ENCODE measurements at regions not wholly inside any gene's neighbourhood (a gene's known extent, or its start where the extent isn't known, plus 50 kb on each side); places are given as distances from the start of the nearest gene placed in this dataset.

GRCh38 chr6:119962505-119962904 is 612.9 kb upstream of the MAN1A1 start:
- dilution Hi-C loops (cut with HindIII; ENCODE audit: low sequenced_read_pairs, unreplicated experiment) (no loop called here), intact Hi-C loops (cut with micrococcal nuclease) (no loop called here), in situ Hi-C loops (cut with MboI; ENCODE audit: low sequenced_read_pairs) (no loop called here)
- BruUV-seq (replicated peaks): no TSS peak
- no peaks in the 10 kb centered on the region for H4K20me1 ChIP-seq (ENCODE audit: insufficient read depth, low read length)
- H3K56ac ChIP-seq (ENCODE audit: extremely low read depth, insufficient read depth, low read length): no peak overlapping the region
- ChIA-PET POLR2A (ENCODE audit: unreplicated experiment) (no interaction called here), CTCF (no interaction called here)
- H3K27ac ChIP-seq (ENCODE audit: insufficient read depth, low read length): no peak overlapping the region
- H3K14ac ChIP-seq (replicated peaks; ENCODE audit: low read depth, low read length): no peak overlapping the region
- DNase-seq (no peak), ATAC-seq (ENCODE audit: low read depth) (no peak)
- H3K23ac ChIP-seq (ENCODE audit: low read depth, low read length): no peak overlapping the region
- WGBS, 2 experiments (ENCODE audit: extremely low coverage in 2 of 2, insufficient read length in 1 of 2): no CpG with 5 or more reads among the region's 2 CpGs
- H3K27me3 ChIP-seq (ENCODE audit: control insufficient read depth, insufficient read depth, low read length): no peaks in the 10 kb centered on the region
- no peak overlapping the region for H2BK5ac ChIP-seq (ENCODE audit: low read depth, low read length, poor library complexity, severe bottlenecking)
- H3K18ac ChIP-seq (ENCODE audit: low read depth, low read length): no peak overlapping the region
- H4K91ac ChIP-seq (ENCODE audit: insufficient read depth, low read depth, low read length): no peak overlapping the region
- TF ChIP-seq CEBPB (IDR thresholded peaks at IDR 0.05; ENCODE audit: low read depth, low read length): peak; percentile 78
- no peak for TF ChIP-seq USF2 (IDR thresholded peaks at IDR 0.05; ENCODE audit: low read depth, low read length)
- no peak overlapping the region for H4K5ac ChIP-seq (ENCODE audit: low read depth, low read length)
- no peaks in the 10 kb centered on the region for H3K36me3 ChIP-seq (ENCODE audit: control insufficient read depth, insufficient read depth, low read length)
- H2BK20ac ChIP-seq (ENCODE audit: low read depth, low read length): no peak overlapping the region
- no peaks in the 10 kb centered on the region for H3K4me1 ChIP-seq (ENCODE audit: control insufficient read depth, insufficient read depth, low read length)
- H2AK5ac ChIP-seq (ENCODE audit: low read depth, low read length): no peak overlapping the region
- H3K9me1 ChIP-seq (ENCODE audit: insufficient read depth, low read length): no peaks in the 10 kb centered on the region
- peaks cover 3% of the 10 kb centered on the region for H3K9me3 ChIP-seq (ENCODE audit: control insufficient read depth, insufficient read depth, low read length)
- H2AK9ac ChIP-seq (replicated peaks; ENCODE audit: low read depth, low read length, poor library complexity): no peak overlapping the region
- no peak overlapping the region for H2BK120ac ChIP-seq (ENCODE audit: low read depth, low read length)
- no peak overlapping the region for H3K4me2 ChIP-seq (ENCODE audit: low read depth, low read length)
- no peak overlapping the region for H3K4me3 ChIP-seq (ENCODE audit: insufficient read depth, low read depth, low read length)
- no peak overlapping the region for H4K8ac ChIP-seq (ENCODE audit: low read depth in 2 of 2, low read length in 2 of 2)
- no peak overlapping the region for H3K9ac ChIP-seq (ENCODE audit: low read depth, low read length)
- H3K79me1 ChIP-seq (ENCODE audit: low read depth in 1 of 2, low read length in 2 of 2): no peaks in the 10 kb centered on the region
- no peak overlapping the region for H2BK15ac ChIP-seq (ENCODE audit: low read depth, low read length)
- no peak overlapping the region for H3K4ac ChIP-seq (ENCODE audit: low read depth, low read length)
- H2AFZ ChIP-seq (replicated peaks; ENCODE audit: low read length, poor library complexity): no peak overlapping the region

Measured in IMR-90 (cell line).